ENCODE measurements at regions not wholly inside any gene's neighbourhood (a gene's known extent, or its start where the extent isn't known, plus 50 kb on each side); places are given as distances from the start of the nearest gene placed in this dataset.

GRCh38 chr4:56745042-56745441, 63.9 kb upstream of the HOPX start:
- H2BK12ac ChIP-seq (ENCODE audit: low read depth, low read length): no peak overlapping the region
- H4K91ac ChIP-seq (replicated peaks; ENCODE audit: insufficient read length, low read length): no peak overlapping the region
- no peak overlapping the region for H2AFZ ChIP-seq (ENCODE audit: low read length)
- no peak for FAIRE-seq
- DNase-seq (ENCODE audit: low read depth in 1 of 2, low spot score in 2 of 2): no peak
- H3K4me2 ChIP-seq (ENCODE audit: insufficient read depth in 1 of 2, low read depth in 2 of 2, low read length in 2 of 2): no peak overlapping the region
- no peaks in the 10 kb centered on the region for H3K79me2 ChIP-seq (ENCODE audit: control insufficient read depth in 1 of 2, insufficient read depth in 2 of 2, low read length in 2 of 2)
- no peaks in the 10 kb centered on the region for H3K27me3 ChIP-seq (replicated peaks in 1 of 4; ENCODE audit: control insufficient read depth in 3 of 4, extremely low read depth in 1 of 4, insufficient read depth in 3 of 4, low read length in 3 of 4)
- H4K20me1 ChIP-seq (replicated peaks in 1 of 2; ENCODE audit: control insufficient read depth in 1 of 2, insufficient read depth in 2 of 2, low read length in 2 of 2): no peaks in the 10 kb centered on the region
- H3K14ac ChIP-seq (ENCODE audit: insufficient read length): no peak overlapping the region
- H4K5ac ChIP-seq (ENCODE audit: insufficient read length, low read depth, low read length): no peak overlapping the region
- no peak overlapping the region for H2BK120ac ChIP-seq (replicated peaks; ENCODE audit: low read depth, low read length)
- no peaks in the 10 kb centered on the region for H3K4me1 ChIP-seq (replicated peaks in 1 of 4; ENCODE audit: control insufficient read depth in 3 of 4, insufficient read depth in 4 of 4, low read length in 3 of 4)
- 95% methylated on average over 2 of the region's 2 CpGs; no CpG with 5 or more reads in 1 of the 2 experiments for WGBS, 2 experiments (ENCODE audit: extremely low coverage in 1 of 2, insufficient coverage in 1 of 2, insufficient read length in 1 of 2, insufficient replicate concordance in 2 of 2, low coverage in 1 of 2, low lambda C conversion rate in 2 of 2, missing lambda C conversion rate in 1 of 2)
- no peak overlapping the region for H3K27ac ChIP-seq (ENCODE audit: low read depth, low read length)
- H3K23me2 ChIP-seq (ENCODE audit: low read depth, low read length): no peaks in the 10 kb centered on the region
- POLR2A ChIA-PET (ENCODE audit: partially characterized antibody): no interaction called here
- H3K9me3 ChIP-seq (ENCODE audit: insufficient read depth in 2 of 2, low read depth in 1 of 2, low read length in 1 of 2): no peaks in the 10 kb centered on the region
- H2AK5ac ChIP-seq (ENCODE audit: low read depth, low read length): no peak overlapping the region
- H3K36me3 ChIP-seq (ENCODE audit: control insufficient read depth in 2 of 4, insufficient read depth in 4 of 4, low read length in 3 of 4): no peaks in the 10 kb centered on the region
- H3K9ac ChIP-seq (replicated peaks in 1 of 4; ENCODE audit: extremely low read depth in 1 of 4, low read depth in 3 of 4, low read length in 3 of 4): no peak overlapping the region
- CTCF ChIA-PET (ENCODE audit: partially characterized antibody): interaction anchor here (1.2 kb wide), 1 partner anchor 18 kb away, joined by 3 read pairs; no protein-coding TSS in a partner anchor
- H2BK5ac ChIP-seq (ENCODE audit: low read depth, low read length): no peak overlapping the region
- TF ChIP-seq SIX5 (IDR thresholded peaks at IDR 0.05; ENCODE audit: low read depth, low read length): no peak
- no peak overlapping the region for H3K23ac ChIP-seq (ENCODE audit: insufficient read length)
- H3K4ac ChIP-seq (replicated peaks; ENCODE audit: insufficient read length, low read depth, low read length): no peak overlapping the region
- no peak overlapping the region for H3K18ac ChIP-seq (ENCODE audit: extremely low read depth, low read length)
- H4K8ac ChIP-seq (ENCODE audit: extremely low read depth, insufficient read depth, low read length): no peak overlapping the region
- no peak overlapping the region for H3K56ac ChIP-seq (replicated peaks; ENCODE audit: insufficient read length, low read depth, low read length)
- no peak overlapping the region for H2BK20ac ChIP-seq (ENCODE audit: low read length)
- no peak overlapping the region for H2BK15ac ChIP-seq (ENCODE audit: low read length)
- no peak overlapping the region for H3K4me3 ChIP-seq (ENCODE audit: extremely low read depth in 1 of 4, insufficient read depth in 2 of 4, low read depth in 3 of 4, low read length in 4 of 4)
- H3K79me1 ChIP-seq (ENCODE audit: low read depth, low read length): no peaks in the 10 kb centered on the region

All from H1 (cell line).